Stimulated activated CD8-positive, alpha-beta memory T cell treated with anti-CD3 and anti-CD28 coated beads, Interleukin-2, amount 100 ng/mL, for 48 hours (primary cell): ENCODE measurements at regions not wholly inside any gene's neighbourhood (a gene's known extent, or its start where the extent isn't known, plus 50 kb on each side); places are given as distances from the start of the nearest gene placed in this dataset.

Source experiments
- DNase-seq, 2 donors: peaks; one replicate each; pipeline ENCODE4 v3.0.0-alpha.2; 2020; ENCODE audit warnings: low read depth in 2 of 2

- DNase-seq, result no peak
Observed at GRCh38 chr12:115646210-115646609, 631.3 kb downstream of the MED13L start.

DNA sequence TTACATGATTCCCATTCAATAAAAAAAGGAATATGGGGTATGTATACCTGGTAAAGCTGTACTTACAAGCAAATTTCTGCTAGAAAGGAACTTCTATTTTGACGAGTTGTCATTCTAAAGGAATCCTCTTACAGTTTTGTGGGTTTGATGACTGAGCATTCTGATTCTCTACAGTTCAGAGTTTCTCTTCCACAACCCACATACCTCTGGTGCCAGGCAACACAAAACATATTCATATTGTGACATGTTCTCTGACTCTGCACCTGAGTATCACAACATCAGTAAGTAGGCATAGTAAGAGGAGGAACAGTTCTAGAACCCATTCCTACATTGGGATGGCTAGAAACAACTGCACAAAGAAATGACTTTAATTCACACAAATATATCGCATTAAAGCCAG lies 636.6 kb downstream of the MED13L start:
- DNase-seq, result no peak

- DNase-seq, result no peak
Observed at GRCh38 chr12:115639648-115640012, 637.9 kb downstream of the MED13L start.

- DNase-seq, result no peak
Observed at GRCh38 chr12:115638733-115639647, 638.5 kb downstream of the MED13L start.

GRCh38 chr12:115636546-115636945 lies 640.9 kb downstream of the MED13L start:
- DNase-seq, result no peak

GRCh38 chr12:115632308-115632707 lies 645.2 kb downstream of the MED13L start:
- DNase-seq, result no peak

- DNase-seq, result no peak
Observed at GRCh38 chr12:115630136-115630535, 647.4 kb downstream of the MED13L start.

- DNase-seq, result no peak
Observed at GRCh38 chr12:115626210-115626609, 651.3 kb downstream of the MED13L start.

DNA sequence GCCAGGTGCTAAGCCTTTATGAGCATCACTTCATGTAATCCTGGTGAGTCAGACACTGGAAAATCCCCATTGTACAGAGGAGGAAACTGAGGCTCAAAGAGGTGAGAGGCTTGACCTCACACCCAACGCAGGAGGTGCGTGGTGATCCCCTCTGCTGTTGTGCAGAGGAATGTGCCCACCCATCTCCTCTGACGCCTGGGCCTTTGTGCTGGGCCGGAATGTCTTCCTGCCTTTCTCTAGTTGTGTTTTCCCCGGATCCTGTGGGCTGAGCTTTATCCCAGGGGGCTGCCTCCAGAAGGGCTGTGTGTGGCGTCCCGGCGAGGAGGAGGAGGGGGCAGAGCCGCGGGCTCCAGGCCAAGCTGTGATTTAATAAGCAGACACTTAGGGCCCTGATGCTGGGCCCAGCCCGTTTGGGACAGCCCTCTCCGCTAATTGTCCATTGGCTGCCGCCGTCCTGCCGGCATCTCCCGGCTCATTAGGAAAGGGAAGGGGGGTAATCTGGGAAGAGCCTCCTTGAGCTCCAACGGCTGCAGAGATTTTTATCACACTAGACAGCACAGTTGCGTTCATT lies 653.6 kb downstream of the MED13L start:
- DNase-seq, result no peak

DNA sequence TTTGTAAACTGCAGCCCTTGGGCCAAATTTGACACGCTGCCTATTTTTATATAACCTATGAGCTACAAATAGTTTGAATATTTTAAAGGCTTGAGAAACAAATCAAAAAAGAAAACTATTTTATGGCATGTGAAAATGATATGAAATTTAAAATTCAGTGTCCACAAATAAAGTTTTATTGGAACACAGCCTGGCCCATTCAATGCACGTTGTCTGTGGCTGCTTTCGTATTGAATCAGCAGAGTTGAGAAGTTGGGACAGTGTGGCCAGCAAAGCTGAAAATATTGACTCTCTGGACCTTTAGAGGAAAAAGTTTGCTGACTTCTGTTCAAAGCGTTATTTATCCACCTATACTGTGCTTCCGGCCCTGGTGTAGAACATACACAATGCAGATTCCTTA lies 654.2 kb downstream of the MED13L start:
- no peak for DNase-seq

- no peak for DNase-seq
Observed at GRCh38 chr12:115620816-115621215, 656.7 kb downstream of the MED13L start.

DNA sequence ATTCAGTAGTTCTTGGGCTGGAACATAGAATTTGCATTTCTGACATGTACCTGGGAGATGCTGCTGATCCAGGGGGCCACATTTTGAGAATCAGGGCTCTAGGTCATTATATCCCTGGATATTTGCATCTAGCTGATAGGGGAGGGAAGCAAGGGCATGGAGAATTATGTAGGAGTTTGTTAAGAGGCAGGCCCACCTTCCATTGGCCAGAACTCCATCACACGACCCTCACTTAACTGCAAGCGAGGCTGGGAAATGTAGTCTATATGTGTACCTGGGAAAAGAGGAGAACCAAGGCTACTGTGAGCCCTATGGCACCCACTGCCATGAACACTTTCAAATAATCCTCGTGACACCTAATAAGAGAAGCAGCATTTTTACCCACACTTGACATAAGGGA lies 657.6 kb downstream of the MED13L start:
- DNase-seq, result no peak

- DNase-seq, result no peak
Observed at GRCh38 chr12:115619061-115619460, 658.4 kb downstream of the MED13L start.

GRCh38 chr12:115618105-115618504 lies 659.4 kb downstream of the MED13L start:
- DNase-seq, result no peak

GRCh38 chr12:115617391-115617790 lies 660.1 kb downstream of the MED13L start:
- DNase-seq, result no peak

GRCh38 chr12:115611477-115611876 lies 666.0 kb downstream of the MED13L start:
- DNase-seq, result no peak

DNA sequence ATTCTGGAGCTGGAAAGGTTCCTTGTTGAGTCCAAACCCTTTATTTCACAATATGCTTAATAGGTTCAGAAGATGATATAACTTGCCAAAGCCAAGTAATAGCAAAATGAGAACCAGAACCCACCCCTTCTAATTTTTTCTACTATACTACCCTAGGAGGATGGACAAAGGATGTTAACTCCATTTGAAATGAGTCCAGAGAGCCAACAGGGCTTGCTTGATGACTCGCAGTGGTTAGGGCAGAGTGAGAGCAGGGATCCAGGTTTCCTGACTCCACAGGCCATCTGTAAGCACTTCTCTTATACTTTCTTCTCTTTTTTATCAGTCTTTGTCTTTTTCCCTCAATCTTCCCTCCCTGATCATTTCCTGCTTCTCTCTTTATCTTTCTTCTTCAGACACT lies 668.1 kb downstream of the MED13L start:
- no peak for DNase-seq

- DNase-seq, result no peak
Observed at GRCh38 chr12:115606040-115606439, 671.5 kb downstream of the MED13L start.

- DNase-seq, result no peak
Observed at GRCh38 chr12:115598871-115599811, 678.4 kb downstream of the MED13L start.

DNA sequence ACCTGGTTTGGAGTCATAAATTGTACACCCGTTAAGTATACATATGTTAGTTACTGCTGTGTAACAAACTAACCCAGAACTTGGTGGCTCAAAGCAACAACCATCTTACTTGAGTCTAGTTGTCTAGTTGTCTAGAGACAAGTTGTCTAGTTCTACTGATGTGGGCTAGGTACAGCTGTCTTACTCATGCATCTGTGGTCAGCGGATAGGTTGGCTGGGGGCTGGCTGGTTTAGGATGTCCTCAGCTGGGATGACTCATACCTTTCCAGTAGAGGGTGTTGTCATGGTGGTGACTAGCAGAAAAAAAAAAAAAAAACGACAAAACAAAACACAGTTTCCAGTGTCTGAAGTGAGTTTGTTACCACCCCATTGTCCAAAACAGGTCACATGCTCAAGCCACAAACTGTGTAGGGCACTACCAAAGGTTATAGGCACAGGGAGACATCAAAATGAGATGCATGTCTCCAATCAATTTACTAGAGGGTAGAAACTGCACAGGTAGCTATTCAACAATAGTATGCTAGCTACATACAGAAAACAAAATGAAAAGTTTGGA lies 680.3 kb downstream of the MED13L start:
- no peak for DNase-seq

DNA sequence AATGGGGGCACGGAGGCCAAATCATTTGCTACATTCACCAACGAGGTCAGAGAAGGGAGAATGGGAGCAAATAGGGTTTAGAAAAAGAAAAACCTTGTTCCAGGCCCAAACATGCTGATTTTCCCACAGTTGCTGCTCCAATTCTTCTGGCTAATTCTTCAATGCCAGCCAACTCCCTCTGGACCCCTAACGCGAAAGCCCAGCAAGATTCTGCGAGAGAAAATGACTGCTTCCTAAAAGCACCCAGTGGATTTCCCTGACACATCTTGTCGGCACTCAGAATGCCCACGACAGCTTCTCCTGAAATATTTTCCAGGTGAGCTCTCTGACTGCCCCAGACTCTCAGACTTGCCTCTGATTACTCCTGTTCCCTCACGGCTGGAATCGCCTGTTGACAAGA lies 689.4 kb downstream of the MED13L start:
- DNase-seq, result no peak

GRCh38 chr12:115584156-115584555 lies 693.3 kb downstream of the MED13L start:
- DNase-seq, result no peak
